K562 (cell line): ENCODE measurements at regions not wholly inside any gene's neighbourhood (a gene's known extent, or its start where the extent isn't known, plus 50 kb on each side); places are given as distances from the start of the nearest gene placed in this dataset.

Source experiments
- PTTG1 ChIP-seq: fragments of 450-650 bp; IDR thresholded peaks from 2 replicates; pipeline ENCODE4 v1.6.1; 2016; ENCODE audit warnings: low read depth, mild to moderate bottlenecking, missing genetic modification characterization, missing compliant biosample characterization
- RFX7 ChIP-seq: fragments of 250-450 bp; sonication (Bioruptor Pico); IDR thresholded peaks from 2 replicates; pipeline ENCODE4 v1.5.1; 2021; ENCODE audit warnings: mild to moderate bottlenecking
- TSC22D4 ChIP-seq: fragments of 450-650 bp; IDR thresholded peaks from 2 replicates; pipeline ENCODE4 v1.6.1; 2016; ENCODE audit warnings: missing genetic modification characterization, missing biosample characterization, control low read depth
- ZNF232 ChIP-seq: sonication (generic); formaldehyde crosslinking; IDR thresholded peaks from 2 replicates; pipeline ENCODE4 v1.8.0; 2022; ENCODE audit warnings: mild to moderate bottlenecking, missing genetic modification reagents
- ZNF551 ChIP-seq: fragments of 250-450 bp; sonication (Bioruptor Pico); IDR thresholded peaks from 2 replicates; pipeline ENCODE4 v1.5.0; 2021; ENCODE audit warnings: mild to moderate bottlenecking, moderate library complexity
- ZNF57 ChIP-seq: fragments of 450-650 bp; formaldehyde crosslinking; IDR thresholded peaks from 2 replicates; pipeline ENCODE4 v1.4.0; 2020; ENCODE audit warnings: mild to moderate bottlenecking, moderate library complexity
- TF ChIP-seq, protein P1 (sequence below): sonication (generic); formaldehyde crosslinking; IDR thresholded peaks from 2 replicates; pipeline ENCODE4 v1.8.1; 2022; ENCODE audit warnings: missing genetic modification reagents
- TF ChIP-seq, protein P2 (sequence below): fragments of 200-800 bp; sonication (Bioruptor generic); IDR thresholded peaks from 2 replicates; pipeline ENCODE4 v1.6.1; 2017; ENCODE audit warnings: missing genetic modification characterization, missing compliant biosample characterization
- TF ChIP-seq, protein P3 (sequence below): fragments of 450-650 bp; IDR thresholded peaks from 2 replicates; pipeline ENCODE4 v1.6.1; 2018; ENCODE audit warnings: mild to moderate bottlenecking, low read depth; ENCODE audit not compliant: partially characterized antibody
- TF ChIP-seq, protein P4 (sequence below): fragments of 450-650 bp; conservative IDR thresholded peaks from 2 replicates; pipeline ENCODE4 v1.6.1; 2016; ENCODE audit warnings: missing genetic modification characterization, low read depth, mild to moderate bottlenecking, control low read depth, missing compliant biosample characterization

DNA sequence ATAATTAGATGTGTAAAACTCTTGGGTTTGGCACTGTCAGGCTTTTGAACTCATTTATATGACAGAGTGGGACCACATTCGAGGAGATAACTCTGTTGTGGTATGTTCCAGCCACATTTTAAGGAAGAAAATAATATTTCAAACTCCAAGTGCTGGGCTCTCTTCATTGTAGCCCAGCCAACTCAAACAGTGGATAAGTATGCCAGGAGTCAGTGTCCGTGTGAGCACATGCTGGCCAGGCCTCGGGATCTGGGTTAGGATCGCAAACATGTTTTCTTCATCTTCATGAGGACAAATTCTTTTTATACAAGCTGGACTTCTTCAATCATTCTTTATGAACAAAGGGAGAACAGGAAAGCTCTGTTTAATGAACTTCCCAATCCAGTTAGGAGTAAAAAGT is 497.5 kb downstream of the MAFB start (continued):
- TF ChIP-seq ZNF57 (no peak), PTTG1 (tag) (no peak), TSC22D4 (tag) (no peak), ZNF551 (no peak), RFX7 (CRISPR knock-in tag) (no peak), ZNF232 (CRISPR knock-in tag) (no peak)
- TF ChIP-seq, protein P1, sequence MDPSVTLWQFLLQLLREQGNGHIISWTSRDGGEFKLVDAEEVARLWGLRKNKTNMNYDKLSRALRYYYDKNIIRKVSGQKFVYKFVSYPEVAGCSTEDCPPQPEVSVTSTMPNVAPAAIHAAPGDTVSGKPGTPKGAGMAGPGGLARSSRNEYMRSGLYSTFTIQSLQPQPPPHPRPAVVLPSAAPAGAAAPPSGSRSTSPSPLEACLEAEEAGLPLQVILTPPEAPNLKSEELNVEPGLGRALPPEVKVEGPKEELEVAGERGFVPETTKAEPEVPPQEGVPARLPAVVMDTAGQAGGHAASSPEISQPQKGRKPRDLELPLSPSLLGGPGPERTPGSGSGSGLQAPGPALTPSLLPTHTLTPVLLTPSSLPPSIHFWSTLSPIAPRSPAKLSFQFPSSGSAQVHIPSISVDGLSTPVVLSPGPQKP (CRISPR knock-in tag), result no peak
- TF ChIP-seq, protein P2, sequence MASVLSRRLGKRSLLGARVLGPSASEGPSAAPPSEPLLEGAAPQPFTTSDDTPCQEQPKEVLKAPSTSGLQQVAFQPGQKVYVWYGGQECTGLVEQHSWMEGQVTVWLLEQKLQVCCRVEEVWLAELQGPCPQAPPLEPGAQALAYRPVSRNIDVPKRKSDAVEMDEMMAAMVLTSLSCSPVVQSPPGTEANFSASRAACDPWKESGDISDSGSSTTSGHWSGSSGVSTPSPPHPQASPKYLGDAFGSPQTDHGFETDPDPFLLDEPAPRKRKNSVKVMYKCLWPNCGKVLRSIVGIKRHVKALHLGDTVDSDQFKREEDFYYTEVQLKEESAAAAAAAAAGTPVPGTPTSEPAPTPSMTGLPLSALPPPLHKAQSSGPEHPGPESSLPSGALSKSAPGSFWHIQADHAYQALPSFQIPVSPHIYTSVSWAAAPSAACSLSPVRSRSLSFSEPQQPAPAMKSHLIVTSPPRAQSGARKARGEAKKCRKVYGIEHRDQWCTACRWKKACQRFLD (CRISPR knock-in tag), result no peak
- TF ChIP-seq, protein P3, sequence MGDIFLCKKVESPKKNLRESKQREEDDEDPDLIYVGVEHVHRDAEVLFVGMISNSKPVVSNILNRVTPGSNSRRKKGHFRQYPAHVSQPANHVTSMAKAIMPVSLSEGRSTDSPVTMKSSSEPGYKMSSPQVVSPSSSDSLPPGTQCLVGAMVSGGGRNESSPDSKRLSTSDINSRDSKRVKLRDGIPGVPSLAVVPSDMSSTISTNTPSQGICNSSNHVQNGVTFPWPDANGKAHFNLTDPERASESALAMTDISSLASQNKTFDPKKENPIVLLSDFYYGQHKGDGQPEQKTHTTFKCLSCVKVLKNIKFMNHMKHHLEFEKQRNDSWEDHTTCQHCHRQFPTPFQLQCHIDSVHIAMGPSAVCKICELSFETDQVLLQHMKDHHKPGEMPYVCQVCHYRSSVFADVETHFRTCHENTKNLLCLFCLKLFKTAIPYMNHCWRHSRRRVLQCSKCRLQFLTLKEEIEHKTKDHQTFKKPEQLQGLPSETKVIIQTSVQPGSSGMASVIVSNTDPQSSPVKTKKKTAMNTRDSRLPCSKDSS, result no peak
- TF ChIP-seq, protein P4, sequence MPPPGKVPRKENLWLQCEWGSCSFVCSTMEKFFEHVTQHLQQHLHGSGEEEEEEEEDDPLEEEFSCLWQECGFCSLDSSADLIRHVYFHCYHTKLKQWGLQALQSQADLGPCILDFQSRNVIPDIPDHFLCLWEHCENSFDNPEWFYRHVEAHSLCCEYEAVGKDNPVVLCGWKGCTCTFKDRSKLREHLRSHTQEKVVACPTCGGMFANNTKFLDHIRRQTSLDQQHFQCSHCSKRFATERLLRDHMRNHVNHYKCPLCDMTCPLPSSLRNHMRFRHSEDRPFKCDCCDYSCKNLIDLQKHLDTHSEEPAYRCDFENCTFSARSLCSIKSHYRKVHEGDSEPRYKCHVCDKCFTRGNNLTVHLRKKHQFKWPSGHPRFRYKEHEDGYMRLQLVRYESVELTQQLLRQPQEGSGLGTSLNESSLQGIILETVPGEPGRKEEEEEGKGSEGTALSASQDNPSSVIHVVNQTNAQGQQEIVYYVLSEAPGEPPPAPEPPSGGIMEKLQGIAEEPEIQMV (tag), result no peak
- TF ChIP-seq, all 486 proteins: peak for 0
